Panc1 (cell line): ENCODE measurements at regions not wholly inside any gene's neighbourhood (a gene's known extent, or its start where the extent isn't known, plus 50 kb on each side); places are given as distances from the start of the nearest gene placed in this dataset.

Experiments
- CTCF ChIP-seq: fragments of 450-650 bp; IDR thresholded peaks from 2 replicates; pipeline ENCODE4 v1.5.1; 2017; ENCODE audit warnings: mild to moderate bottlenecking
- REST ChIP-seq, 2 experiments: IDR thresholded peaks; 2 replicates each; pipeline ENCODE4 v1.6.1; 2011 to 2012; ENCODE audit warnings: low read depth in 2 of 2, control low read depth in 1 of 2, low read length in 1 of 2, mild to moderate bottlenecking in 1 of 2, moderate library complexity in 1 of 2; ENCODE audit not compliant: insufficient read depth in 1 of 2

GRCh38 chr14:97253756-97254155, 456.6 kb downstream of the VRK1 start:
- TF ChIP-seq CTCF (no peak), REST (IDR thresholded peaks at IDR 0.05; ENCODE audit: insufficient read depth in 1 of 2, low read depth in 2 of 2, low read length in 1 of 2) (no peak)
